ENCODE measurements at regions not wholly inside any gene's neighbourhood (a gene's known extent, or its start where the extent isn't known, plus 50 kb on each side); places are given as distances from the start of the nearest gene placed in this dataset.

DNA sequence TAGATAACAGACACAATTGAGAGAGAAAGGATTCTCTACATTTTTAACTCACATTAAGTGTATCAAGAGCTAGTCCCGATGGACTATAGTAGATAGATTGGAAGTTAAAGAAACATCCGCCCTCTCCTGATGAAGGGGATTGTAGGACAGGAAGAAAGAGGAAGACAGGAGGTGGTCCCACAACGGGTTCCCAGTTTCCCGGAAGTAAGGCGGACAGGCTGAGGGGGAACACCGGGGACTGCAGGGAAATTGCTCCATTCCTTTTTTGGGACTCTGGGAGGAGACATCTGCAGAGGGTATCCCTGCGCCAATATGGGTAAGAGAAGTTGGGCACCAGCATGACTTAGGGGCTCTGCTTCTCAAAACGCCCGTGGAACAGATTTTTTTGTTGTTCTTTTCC is 177.5 kb upstream of the ATF7IP start:
- no peaks in the 10 kb centered on the region for H3K4me1 ChIP-seq

DNA sequence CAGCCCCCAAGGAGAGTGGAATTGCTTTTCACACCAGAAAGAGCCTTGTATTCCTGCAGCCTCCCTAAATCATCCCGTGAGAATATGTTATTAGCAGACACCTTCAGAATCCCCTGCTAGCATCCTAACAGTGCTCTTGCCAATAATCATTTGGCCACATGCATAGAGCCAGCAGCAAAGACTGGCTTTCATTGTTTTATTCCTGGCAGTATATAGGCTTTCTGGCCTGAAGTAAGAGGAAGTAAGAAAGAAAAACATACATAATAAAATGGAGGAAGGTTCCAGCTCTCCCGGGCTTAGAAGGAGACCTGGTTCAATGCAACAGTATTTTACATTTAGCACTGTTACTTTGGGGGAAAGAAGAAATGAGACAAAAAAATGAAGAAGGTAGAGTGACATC is 176.7 kb upstream of the ATF7IP start:
- no peak overlapping the region for H3K27ac ChIP-seq
- no peak for TF ChIP-seq POLR2A (IDR thresholded peaks at IDR 0.05)
- TF ChIP-seq, protein P1, sequence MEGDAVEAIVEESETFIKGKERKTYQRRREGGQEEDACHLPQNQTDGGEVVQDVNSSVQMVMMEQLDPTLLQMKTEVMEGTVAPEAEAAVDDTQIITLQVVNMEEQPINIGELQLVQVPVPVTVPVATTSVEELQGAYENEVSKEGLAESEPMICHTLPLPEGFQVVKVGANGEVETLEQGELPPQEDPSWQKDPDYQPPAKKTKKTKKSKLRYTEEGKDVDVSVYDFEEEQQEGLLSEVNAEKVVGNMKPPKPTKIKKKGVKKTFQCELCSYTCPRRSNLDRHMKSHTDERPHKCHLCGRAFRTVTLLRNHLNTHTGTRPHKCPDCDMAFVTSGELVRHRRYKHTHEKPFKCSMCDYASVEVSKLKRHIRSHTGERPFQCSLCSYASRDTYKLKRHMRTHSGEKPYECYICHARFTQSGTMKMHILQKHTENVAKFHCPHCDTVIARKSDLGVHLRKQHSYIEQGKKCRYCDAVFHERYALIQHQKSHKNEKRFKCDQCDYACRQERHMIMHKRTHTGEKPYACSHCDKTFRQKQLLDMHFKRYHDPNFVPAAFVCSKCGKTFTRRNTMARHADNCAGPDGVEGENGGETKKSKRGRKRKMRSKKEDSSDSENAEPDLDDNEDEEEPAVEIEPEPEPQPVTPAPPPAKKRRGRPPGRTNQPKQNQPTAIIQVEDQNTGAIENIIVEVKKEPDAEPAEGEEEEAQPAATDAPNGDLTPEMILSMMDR (IDR thresholded peaks at IDR 0.05 in 4 of 5, conservative IDR thresholded peaks at IDR 0.05 in 1 of 5): no peak
- H3K36me3 ChIP-seq: no peaks in the 10 kb centered on the region
- in situ Hi-C loops (cut with MboI; ENCODE audit: low sequenced_read_pairs in 4 of 4) (no loop called here), intact Hi-C loops (cut with DNase I; ENCODE audit: low total_unique reads) (no loop called here)
- no peaks in the 10 kb centered on the region for H3K9me3 ChIP-seq
- H3K4me3 ChIP-seq: no peak overlapping the region
- no peaks in the 10 kb centered on the region for H3K4me1 ChIP-seq
- DNase-seq: no peak
- no peak for ATAC-seq
- H3K27me3 ChIP-seq: no peaks in the 10 kb centered on the region

More for the DNA sequence above, 177.5 kb upstream of the ATF7IP start:
- DNase-seq (no peak), ATAC-seq (no peak)
- Histone ChIP-seq H3K36me3 (no peaks in the 10 kb centered on the region), H3K27ac (no peak overlapping the region), H3K4me3 (no peak overlapping the region), H3K27me3 (no peaks in the 10 kb centered on the region), H3K9me3 (no peaks in the 10 kb centered on the region)
- in situ Hi-C loops (cut with MboI; ENCODE audit: low sequenced_read_pairs in 4 of 4): no loop called here
- intact Hi-C loops (cut with DNase I; ENCODE audit: low total_unique reads): no loop called here
- TF ChIP-seq POLR2A (IDR thresholded peaks at IDR 0.05): no peak
- TF ChIP-seq, protein P1 (IDR thresholded peaks at IDR 0.05 in 4 of 5, conservative IDR thresholded peaks at IDR 0.05 in 1 of 5): no peak

DNA sequence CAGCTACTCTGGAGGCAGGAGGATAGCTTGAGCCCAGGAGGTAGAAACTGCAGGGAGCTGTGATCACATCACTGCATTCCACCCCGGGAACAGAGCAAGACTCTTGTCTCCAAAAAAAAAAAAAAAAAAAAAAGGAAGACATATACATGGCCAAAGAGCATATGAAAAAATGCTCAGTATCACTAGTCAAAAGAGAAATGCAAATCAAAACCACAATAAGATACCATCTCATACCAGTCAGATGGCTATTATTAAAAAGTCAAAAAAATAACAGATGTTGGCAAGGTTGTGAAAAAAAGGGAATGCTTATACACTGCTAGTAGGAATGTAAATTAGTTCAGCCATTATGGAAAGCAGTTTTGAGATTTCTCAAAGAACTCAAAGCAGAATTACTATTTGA is 174.8 kb upstream of the ATF7IP start:
- no peak overlapping the region for H3K27ac ChIP-seq
- H3K4me1 ChIP-seq: no peaks in the 10 kb centered on the region
- intact Hi-C loops (cut with DNase I; ENCODE audit: low total_unique reads): no loop called here
- no peak overlapping the region for H3K4me3 ChIP-seq
- no peaks in the 10 kb centered on the region for H3K9me3 ChIP-seq
- no peaks in the 10 kb centered on the region for H3K36me3 ChIP-seq
- DNase-seq (no peak), ATAC-seq (no peak)
- in situ Hi-C loops (cut with MboI; ENCODE audit: low sequenced_read_pairs in 4 of 4): no loop called here
- H3K27me3 ChIP-seq: no peaks in the 10 kb centered on the region
- TF ChIP-seq POLR2A (IDR thresholded peaks at IDR 0.05): no peak
- TF ChIP-seq, protein P1 (IDR thresholded peaks at IDR 0.05 in 4 of 5, conservative IDR thresholded peaks at IDR 0.05 in 1 of 5): no peak

DNA sequence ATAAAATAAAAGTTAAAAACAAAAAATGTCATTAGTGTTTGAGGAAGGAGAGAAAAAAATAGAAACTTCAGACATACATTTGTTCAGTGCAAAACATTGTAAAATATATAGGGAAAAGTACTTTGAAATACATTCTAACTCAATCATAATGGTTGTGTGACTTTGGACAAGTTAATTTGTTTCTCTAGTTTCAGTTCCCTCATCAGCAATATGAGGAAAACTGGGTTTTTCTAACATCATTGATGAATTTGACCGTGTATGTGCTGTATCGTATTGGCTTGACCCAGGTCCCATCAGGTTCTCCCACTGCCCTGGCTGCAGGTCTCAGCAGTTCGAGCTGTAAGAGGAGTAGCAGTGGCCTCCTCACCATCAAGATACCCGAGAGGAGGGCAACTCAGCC is 173.9 kb upstream of the ATF7IP start:
- intact Hi-C loops (cut with DNase I; ENCODE audit: low total_unique reads): no loop called here
- Histone ChIP-seq H3K27me3 (no peaks in the 10 kb centered on the region), H3K36me3 (no peaks in the 10 kb centered on the region), H3K27ac (no peak overlapping the region), H3K9me3 (no peaks in the 10 kb centered on the region), H3K4me1 (no peaks in the 10 kb centered on the region), H3K4me3 (no peak overlapping the region)
- TF ChIP-seq, protein P1 (IDR thresholded peaks at IDR 0.05 in 4 of 5, conservative IDR thresholded peaks at IDR 0.05 in 1 of 5): no peak
- TF ChIP-seq POLR2A (IDR thresholded peaks at IDR 0.05): no peak
- DNase-seq: no peak
- in situ Hi-C loops (cut with MboI; ENCODE audit: low sequenced_read_pairs in 4 of 4): no loop called here
- no peak for ATAC-seq

DNA sequence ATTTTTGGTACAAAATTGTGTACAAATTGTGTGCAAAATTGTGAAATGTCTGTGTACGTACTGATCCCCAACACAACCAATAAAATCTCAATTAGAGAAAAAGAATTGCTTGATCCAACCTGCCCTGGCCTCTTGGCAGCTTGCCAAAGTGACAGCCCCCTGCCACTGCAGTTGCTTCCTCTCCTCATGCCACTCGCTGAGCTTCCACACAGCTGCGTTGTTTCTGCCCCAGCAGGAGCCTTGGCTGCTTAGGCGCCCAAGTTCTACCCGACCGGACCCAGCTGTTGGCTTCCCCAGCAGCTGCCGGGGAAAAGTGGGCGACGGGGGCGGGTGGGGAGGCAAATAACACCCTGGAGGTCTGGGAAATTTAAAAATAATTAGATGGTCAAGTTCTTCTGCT is 171.8 kb upstream of the ATF7IP start:
- H3K27me3 ChIP-seq: no peaks in the 10 kb centered on the region
- no peak overlapping the region for H3K27ac ChIP-seq
- TF ChIP-seq, protein P1 (IDR thresholded peaks at IDR 0.05 in 4 of 5, conservative IDR thresholded peaks at IDR 0.05 in 1 of 5): no peak
- no peak for TF ChIP-seq POLR2A (IDR thresholded peaks at IDR 0.05)
- no peak overlapping the region for H3K4me3 ChIP-seq
- H3K4me1 ChIP-seq: no peaks in the 10 kb centered on the region
- in situ Hi-C loops (cut with MboI; ENCODE audit: low sequenced_read_pairs in 4 of 4) (no loop called here), intact Hi-C loops (cut with DNase I; ENCODE audit: low total_unique reads) (no loop called here)
- ATAC-seq (no peak), DNase-seq (no peak)
- no peaks in the 10 kb centered on the region for H3K36me3 ChIP-seq
- no peaks in the 10 kb centered on the region for H3K9me3 ChIP-seq
